ENCODE measurements at regions not wholly inside any gene's neighbourhood (a gene's known extent, or its start where the extent isn't known, plus 50 kb on each side); places are given as distances from the start of the nearest gene placed in this dataset.
"Not testable (repeated sequence)": the region's sequence is repeated elsewhere in the genome, so short reads cannot be mapped to it uniquely, and the experiment has no call there.

DNA sequence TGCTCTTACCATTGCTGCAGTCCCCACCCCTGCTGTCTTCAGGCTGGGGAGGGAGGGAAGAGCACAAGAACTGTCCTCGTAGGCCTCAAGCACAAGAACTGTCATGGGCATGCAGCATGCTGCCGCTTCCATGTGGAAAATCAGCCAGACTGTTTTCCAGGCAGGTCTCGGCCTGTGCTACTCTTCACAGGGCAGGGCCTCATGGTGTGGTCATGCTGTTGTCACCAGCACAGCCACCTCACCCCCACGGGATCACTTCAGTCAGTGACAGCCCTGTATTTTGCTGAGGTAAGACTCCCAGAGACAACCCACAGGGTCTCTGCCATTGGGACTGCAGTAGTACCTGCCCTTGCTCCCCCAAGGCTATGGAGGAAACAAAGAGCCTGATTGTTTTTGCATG lies 205.3 kb downstream of the NAP1L3 start:
- in situ Hi-C loops (cut with MboI; ENCODE audit: low sequenced_read_pairs in 4 of 4) (no loop called here), intact Hi-C loops (cut with DNase I; ENCODE audit: low total_unique reads) (no loop called here)
- Histone ChIP-seq H3K4me1 (no peaks in the 10 kb centered on the region), H3K9me3 (no peaks in the 10 kb centered on the region), H3K27ac (no peak overlapping the region), H3K36me3 (no peaks in the 10 kb centered on the region), H3K27me3 (no peaks in the 10 kb centered on the region), H3K4me3 (no peak overlapping the region)
- DNase-seq: no peak
- no peak for TF ChIP-seq POLR2A (IDR thresholded peaks at IDR 0.05)
- TF ChIP-seq, protein P1, sequence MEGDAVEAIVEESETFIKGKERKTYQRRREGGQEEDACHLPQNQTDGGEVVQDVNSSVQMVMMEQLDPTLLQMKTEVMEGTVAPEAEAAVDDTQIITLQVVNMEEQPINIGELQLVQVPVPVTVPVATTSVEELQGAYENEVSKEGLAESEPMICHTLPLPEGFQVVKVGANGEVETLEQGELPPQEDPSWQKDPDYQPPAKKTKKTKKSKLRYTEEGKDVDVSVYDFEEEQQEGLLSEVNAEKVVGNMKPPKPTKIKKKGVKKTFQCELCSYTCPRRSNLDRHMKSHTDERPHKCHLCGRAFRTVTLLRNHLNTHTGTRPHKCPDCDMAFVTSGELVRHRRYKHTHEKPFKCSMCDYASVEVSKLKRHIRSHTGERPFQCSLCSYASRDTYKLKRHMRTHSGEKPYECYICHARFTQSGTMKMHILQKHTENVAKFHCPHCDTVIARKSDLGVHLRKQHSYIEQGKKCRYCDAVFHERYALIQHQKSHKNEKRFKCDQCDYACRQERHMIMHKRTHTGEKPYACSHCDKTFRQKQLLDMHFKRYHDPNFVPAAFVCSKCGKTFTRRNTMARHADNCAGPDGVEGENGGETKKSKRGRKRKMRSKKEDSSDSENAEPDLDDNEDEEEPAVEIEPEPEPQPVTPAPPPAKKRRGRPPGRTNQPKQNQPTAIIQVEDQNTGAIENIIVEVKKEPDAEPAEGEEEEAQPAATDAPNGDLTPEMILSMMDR (IDR thresholded peaks at IDR 0.05 in 4 of 5, conservative IDR thresholded peaks at IDR 0.05 in 1 of 5): no peak
- no peak for ATAC-seq

DNA sequence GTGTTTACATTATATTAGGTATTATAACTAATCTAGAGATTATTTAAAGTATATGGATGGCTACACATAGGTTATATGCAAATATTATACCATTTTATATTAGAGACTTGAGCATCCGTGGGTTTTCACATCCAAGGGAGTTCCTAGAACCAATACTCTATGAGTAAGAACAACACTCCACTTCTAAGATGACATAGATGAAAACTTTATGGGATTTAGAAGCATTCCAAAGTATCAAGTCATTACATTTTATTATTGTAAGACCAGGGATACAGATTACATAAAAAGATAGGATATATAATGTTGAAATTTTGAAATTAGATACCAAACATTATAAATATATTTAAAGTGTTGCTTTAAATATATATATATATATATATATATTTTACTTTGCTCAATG lies 207.0 kb downstream of the NAP1L3 start:
- intact Hi-C loops (cut with DNase I; ENCODE audit: low total_unique reads) (no loop called here), in situ Hi-C loops (cut with MboI; ENCODE audit: low sequenced_read_pairs in 4 of 4) (no loop called here)

DNA sequence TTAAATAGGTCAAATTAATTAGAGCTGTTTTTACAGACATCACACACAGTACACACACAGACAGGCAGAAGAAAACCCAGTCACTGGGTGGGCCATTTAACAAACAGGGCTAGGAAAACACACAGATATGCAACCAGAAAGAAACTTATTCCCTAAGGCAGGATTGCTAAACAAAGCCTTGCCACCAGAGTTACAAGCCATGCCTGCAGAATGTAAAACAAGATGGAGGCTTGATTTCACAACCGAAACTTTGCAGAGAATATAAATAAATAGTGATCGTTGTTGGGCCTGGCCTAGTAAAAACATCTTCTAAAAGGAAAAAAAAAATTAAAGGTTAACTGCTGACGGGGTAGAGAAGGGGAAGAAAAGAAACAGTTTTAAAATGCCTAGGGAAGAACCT lies 212.3 kb downstream of the NAP1L3 start:
- Histone ChIP-seq H3K4me1 (no peaks in the 10 kb centered on the region), H3K36me3 (no peaks in the 10 kb centered on the region), H3K4me3 (no peak overlapping the region), H3K27ac (no peak overlapping the region), H3K27me3 (no peaks in the 10 kb centered on the region), H3K9me3 (no peaks in the 10 kb centered on the region)
- in situ Hi-C loops (cut with MboI; ENCODE audit: low sequenced_read_pairs in 4 of 4): no loop called here
- intact Hi-C loops (cut with DNase I; ENCODE audit: low total_unique reads): no loop called here
- ATAC-seq (no peak), DNase-seq (no peak)
- TF ChIP-seq POLR2A (IDR thresholded peaks at IDR 0.05): no peak
- TF ChIP-seq, protein P1 (IDR thresholded peaks at IDR 0.05 in 4 of 5, conservative IDR thresholded peaks at IDR 0.05 in 1 of 5): no peak

More for the DNA sequence above, 207.0 kb downstream of the NAP1L3 start:
- no peaks in the 10 kb centered on the region for H3K36me3 ChIP-seq
- H3K4me1 ChIP-seq: no peaks in the 10 kb centered on the region
- no peak for DNase-seq
- H3K27ac ChIP-seq: no peak overlapping the region
- H3K9me3 ChIP-seq: no peaks in the 10 kb centered on the region
- no peak for TF ChIP-seq POLR2A (IDR thresholded peaks at IDR 0.05)
- TF ChIP-seq, protein P1 (IDR thresholded peaks at IDR 0.05 in 4 of 5, conservative IDR thresholded peaks at IDR 0.05 in 1 of 5): no peak
- H3K27me3 ChIP-seq: no peaks in the 10 kb centered on the region
- H3K4me3 ChIP-seq: no peak overlapping the region
- no peak for ATAC-seq

DNA sequence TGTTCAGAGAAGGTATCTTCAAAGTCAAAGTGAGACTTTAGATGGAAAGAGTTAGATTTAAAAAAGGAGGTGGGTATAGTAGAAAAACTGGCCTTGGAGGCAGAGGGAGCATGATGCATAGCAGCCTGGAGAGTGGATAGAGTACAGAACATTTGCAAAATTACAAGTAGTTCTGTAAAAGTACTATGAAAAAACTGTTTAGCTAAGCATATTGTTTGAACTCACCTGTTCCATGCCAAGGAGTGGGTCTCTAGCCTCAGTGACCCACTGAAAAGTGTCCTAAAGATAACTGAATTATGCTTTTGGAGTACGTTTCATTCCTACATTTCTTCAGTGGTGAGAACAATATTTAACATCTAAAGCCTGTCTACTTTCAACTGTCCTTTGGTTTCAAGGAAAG lies 218.9 kb downstream of the NAP1L3 start:
- ATAC-seq (no peak), DNase-seq (no peak)
- no peaks in the 10 kb centered on the region for H3K9me3 ChIP-seq
- no peaks in the 10 kb centered on the region for H3K36me3 ChIP-seq
- peaks cover 0 to 6% (median 0%) of the 10 kb centered on the region in 3 donors for H3K27me3 ChIP-seq
- in situ Hi-C loops (cut with MboI; ENCODE audit: low sequenced_read_pairs in 4 of 4) (no loop called here), intact Hi-C loops (cut with DNase I; ENCODE audit: low total_unique reads) (no loop called here)
- no peak overlapping the region for H3K27ac ChIP-seq
- no peak overlapping the region for H3K4me3 ChIP-seq
- no peaks in the 10 kb centered on the region for H3K4me1 ChIP-seq
- TF ChIP-seq, protein P1 (IDR thresholded peaks at IDR 0.05 in 4 of 5, conservative IDR thresholded peaks at IDR 0.05 in 1 of 5): no peak
- TF ChIP-seq POLR2A (IDR thresholded peaks at IDR 0.05): no peak

DNA sequence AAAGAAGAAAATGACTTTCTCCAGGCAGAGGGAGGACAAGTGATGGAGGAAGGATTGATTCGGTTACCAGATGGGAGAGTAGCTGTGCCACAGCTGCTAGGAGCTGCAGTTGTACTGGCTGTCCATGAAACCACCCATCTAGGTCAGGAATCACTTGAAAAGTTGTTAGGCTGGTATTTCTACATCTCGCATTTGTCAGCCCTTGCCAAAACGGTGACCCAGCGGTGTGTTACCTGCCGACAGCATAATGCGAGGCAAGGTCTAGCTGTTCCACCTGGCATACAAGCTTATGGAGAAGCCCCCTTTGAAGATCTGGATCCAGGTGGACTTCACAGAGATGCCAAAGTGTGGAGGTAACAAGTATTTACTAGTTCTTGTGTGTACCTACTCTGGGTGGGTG lies 238.7 kb downstream of the NAP1L3 start:
- H3K27me3 ChIP-seq; H3K9me3 ChIP-seq; DNase-seq; H3K27ac ChIP-seq; H3K4me3 ChIP-seq; H3K4me1 ChIP-seq; in situ Hi-C loops (cut with MboI; ENCODE audit: low sequenced_read_pairs in 4 of 4); intact Hi-C loops (cut with DNase I; ENCODE audit: low total_unique reads); ATAC-seq; H3K36me3 ChIP-seq: not testable (repeated sequence)

Measured in gastrocnemius medialis (tissue), 4 donors.